IPS-15b (cell line): ENCODE measurements at regions not wholly inside any gene's neighbourhood (a gene's known extent, or its start where the extent isn't known, plus 50 kb on each side); places are given as distances from the start of the nearest gene placed in this dataset.
"Not testable (repeated sequence)": the region's sequence is repeated elsewhere in the genome, so short reads cannot be mapped to it uniquely, and the experiment has no call there.

ENCODE experiments used
- H3K27me3 ChIP-seq: one replicate; pipeline ENCODE4 v1.6.1; 2013; ENCODE audit warnings: low read length; ENCODE audit not compliant: control insufficient read depth, insufficient read depth
- H3K36me3 ChIP-seq: one replicate; pipeline ENCODE4 v1.6.1; 2013; ENCODE audit warnings: low read length; ENCODE audit not compliant: control insufficient read depth, insufficient read depth
- H3K4me1 ChIP-seq: one replicate; pipeline ENCODE4 v1.6.1; 2013; ENCODE audit warnings: mild to moderate bottlenecking, low read length; ENCODE audit not compliant: control insufficient read depth, insufficient read depth
- H3K4me3 ChIP-seq: one replicate; pipeline ENCODE4 v1.5.1; 2013; ENCODE audit warnings: low read depth, low read length
- H3K9ac ChIP-seq: one replicate; pipeline ENCODE4 v1.6.1; 2013; ENCODE audit warnings: low read depth, mild to moderate bottlenecking, low read length
- H3K9me3 ChIP-seq: one replicate; pipeline ENCODE4 v1.6.1; 2013; ENCODE audit warnings: mild to moderate bottlenecking, low read length; ENCODE audit not compliant: control insufficient read depth, insufficient read depth

- no peaks in the 10 kb centered on the region for H3K4me1 ChIP-seq
- no peaks in the 10 kb centered on the region for H3K9me3 ChIP-seq
- H3K36me3 ChIP-seq = no peaks in the 10 kb centered on the region
- no peak overlapping the region for H3K4me3 ChIP-seq
- no peak overlapping the region for H3K9ac ChIP-seq
- no peaks in the 10 kb centered on the region for H3K27me3 ChIP-seq
These were observed 70.7 kb downstream of the XCL2 start for GRCh38 chr1:168473126-168473525.

GRCh38 chr1:168472223-168472622 is 71.6 kb downstream of the XCL2 start:
- H3K9ac ChIP-seq = no peak overlapping the region
- no peaks in the 10 kb centered on the region for H3K9me3 ChIP-seq
- H3K36me3 ChIP-seq = no peaks in the 10 kb centered on the region
- no peaks in the 10 kb centered on the region for H3K4me1 ChIP-seq
- H3K4me3 ChIP-seq = no peak overlapping the region
- no peaks in the 10 kb centered on the region for H3K27me3 ChIP-seq

- Histone ChIP-seq H3K4me1 (no peaks in the 10 kb centered on the region), H3K9me3 (no peaks in the 10 kb centered on the region), H3K27me3 (no peaks in the 10 kb centered on the region), H3K4me3 (no peak overlapping the region), H3K9ac (no peak overlapping the region), H3K36me3 (no peaks in the 10 kb centered on the region)
These were observed 72.8 kb downstream of the XCL2 start for GRCh38 chr1:168470901-168471431.

GRCh38 chr1:168469690-168470089 is 74.1 kb downstream of the XCL2 start:
- Histone ChIP-seq H3K9ac (no peak overlapping the region), H3K27me3 (no peaks in the 10 kb centered on the region), H3K9me3 (no peaks in the 10 kb centered on the region), H3K36me3 (no peaks in the 10 kb centered on the region), H3K4me1 (no peaks in the 10 kb centered on the region), H3K4me3 (no peak overlapping the region)

DNA sequence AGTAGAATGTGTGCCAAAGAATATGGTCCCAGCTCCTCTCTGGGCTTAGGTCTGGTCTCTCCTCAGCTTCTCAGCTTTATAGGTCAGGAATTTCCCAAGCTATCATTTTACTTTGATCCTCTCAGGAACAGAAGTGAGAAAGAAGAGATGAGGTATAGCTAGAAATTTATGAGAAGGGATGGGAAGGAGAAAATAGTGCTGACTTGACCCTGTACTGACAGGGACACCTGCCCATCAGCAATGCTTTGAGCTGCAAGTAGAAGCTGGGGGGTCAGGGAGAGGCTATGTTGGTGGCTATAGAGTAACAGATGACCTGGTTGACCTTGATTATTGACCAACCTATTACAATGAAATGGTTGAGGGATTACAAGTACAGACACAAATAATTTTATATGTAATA is 75.0 kb downstream of the XCL2 start:
- H3K36me3 ChIP-seq = no peaks in the 10 kb centered on the region
- no peak overlapping the region for H3K9ac ChIP-seq
- no peaks in the 10 kb centered on the region for H3K4me1 ChIP-seq
- H3K4me3 ChIP-seq = no peak overlapping the region
- no peaks in the 10 kb centered on the region for H3K9me3 ChIP-seq
- H3K27me3 ChIP-seq = no peaks in the 10 kb centered on the region

- Histone ChIP-seq H3K9ac (no peak overlapping the region), H3K4me1 (no peaks in the 10 kb centered on the region), H3K9me3 (no peaks in the 10 kb centered on the region), H3K36me3 (no peaks in the 10 kb centered on the region), H3K27me3 (no peaks in the 10 kb centered on the region), H3K4me3 (no peak overlapping the region)
These were observed 75.6 kb downstream of the XCL2 start for GRCh38 chr1:168468042-168468809.

GRCh38 chr1:168467452-168467851 is 76.3 kb downstream of the XCL2 start:
- Histone ChIP-seq H3K36me3 (no peaks in the 10 kb centered on the region), H3K9ac (no peak overlapping the region), H3K4me3 (no peak overlapping the region), H3K4me1 (no peaks in the 10 kb centered on the region), H3K27me3 (no peaks in the 10 kb centered on the region), H3K9me3 (no peaks in the 10 kb centered on the region)

DNA sequence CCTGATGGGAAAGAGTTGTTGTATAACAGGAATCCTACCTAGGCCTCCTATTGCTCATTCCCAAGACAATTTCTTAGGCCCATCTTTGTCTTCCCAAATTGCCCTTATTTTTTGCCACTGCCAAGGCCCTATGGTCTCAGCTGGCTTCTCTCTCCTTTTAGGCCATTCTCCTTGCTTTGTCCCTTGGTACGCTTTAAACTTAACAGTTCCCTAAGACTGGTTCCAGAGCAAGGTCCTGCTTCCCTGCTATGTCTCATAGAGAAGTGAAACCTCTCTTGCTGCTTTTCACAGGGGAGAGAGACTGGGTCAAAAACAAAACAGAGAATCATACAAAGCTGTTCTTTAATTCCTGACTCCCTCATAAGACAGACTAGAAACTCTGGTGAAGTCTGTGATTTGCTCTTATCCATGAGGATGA is 77.1 kb downstream of the XCL2 start:
- Histone ChIP-seq H3K27me3 (no peaks in the 10 kb centered on the region), H3K4me3 (no peak overlapping the region), H3K9me3 (no peaks in the 10 kb centered on the region), H3K4me1 (no peaks in the 10 kb centered on the region), H3K9ac (no peak overlapping the region), H3K36me3 (no peaks in the 10 kb centered on the region)

DNA sequence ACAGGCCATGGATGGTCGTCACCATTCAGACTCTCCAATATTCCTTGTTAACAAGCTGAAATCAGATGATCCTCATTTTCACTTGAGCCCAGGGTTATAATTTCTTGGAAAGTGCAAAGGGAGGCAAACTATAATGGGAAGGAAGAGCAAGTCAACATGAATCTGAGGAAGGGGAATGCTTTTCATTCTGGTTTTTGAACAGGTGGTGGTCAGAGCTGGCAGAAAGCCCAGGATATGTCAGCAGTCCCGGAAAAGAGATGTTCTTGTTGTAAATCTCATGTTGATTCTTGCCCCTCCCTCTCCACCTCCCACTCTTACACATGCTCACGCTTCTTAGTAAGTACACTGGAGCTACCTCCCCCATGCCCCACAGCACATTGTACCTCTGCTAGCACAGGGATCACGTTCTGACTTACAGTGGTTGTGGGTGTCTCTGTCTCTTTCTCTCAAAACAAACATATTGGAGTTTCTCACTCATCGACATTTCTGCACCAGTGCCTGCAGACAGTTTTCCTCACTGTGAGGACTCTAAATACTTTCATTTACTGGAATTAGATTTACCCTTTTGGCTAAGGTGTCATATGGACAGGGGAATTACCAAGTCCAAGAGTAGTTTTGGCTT is 77.6 kb downstream of the XCL2 start:
- Histone ChIP-seq H3K27me3 (no peaks in the 10 kb centered on the region), H3K4me1 (no peaks in the 10 kb centered on the region), H3K9me3 (no peaks in the 10 kb centered on the region), H3K4me3 (no peak overlapping the region), H3K9ac (no peak overlapping the region), H3K36me3 (no peaks in the 10 kb centered on the region)

GRCh38 chr1:168461108-168461507 is 82.7 kb downstream of the XCL2 start:
- H3K4me3 ChIP-seq, H3K36me3 ChIP-seq, H3K4me1 ChIP-seq, H3K27me3 ChIP-seq, H3K9ac ChIP-seq, H3K9me3 ChIP-seq: not testable (repeated sequence)

DNA sequence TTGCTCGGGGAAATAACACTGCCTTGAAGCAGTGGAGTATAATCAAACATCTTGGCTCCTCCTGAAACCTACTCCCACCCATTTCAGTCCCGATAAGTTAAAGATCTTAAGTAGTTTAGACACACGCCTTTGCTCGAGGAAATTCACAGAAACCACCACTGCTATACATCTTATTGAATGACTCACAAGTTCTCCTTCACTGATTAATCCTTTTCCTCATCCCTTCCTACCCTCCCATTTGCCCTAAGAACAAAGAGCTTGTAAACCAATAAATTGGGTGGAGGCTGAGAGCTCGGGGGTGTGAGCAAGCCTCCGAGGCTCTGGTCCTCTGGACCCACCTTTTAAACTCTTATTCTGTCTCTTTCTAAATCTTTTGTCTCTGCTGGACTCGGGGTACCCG is 86.5 kb downstream of the XCL2 start:
- not testable (repeated sequence) for H3K4me3 ChIP-seq, H3K27me3 ChIP-seq, H3K9me3 ChIP-seq, H3K36me3 ChIP-seq, H3K9ac ChIP-seq, H3K4me1 ChIP-seq

DNA sequence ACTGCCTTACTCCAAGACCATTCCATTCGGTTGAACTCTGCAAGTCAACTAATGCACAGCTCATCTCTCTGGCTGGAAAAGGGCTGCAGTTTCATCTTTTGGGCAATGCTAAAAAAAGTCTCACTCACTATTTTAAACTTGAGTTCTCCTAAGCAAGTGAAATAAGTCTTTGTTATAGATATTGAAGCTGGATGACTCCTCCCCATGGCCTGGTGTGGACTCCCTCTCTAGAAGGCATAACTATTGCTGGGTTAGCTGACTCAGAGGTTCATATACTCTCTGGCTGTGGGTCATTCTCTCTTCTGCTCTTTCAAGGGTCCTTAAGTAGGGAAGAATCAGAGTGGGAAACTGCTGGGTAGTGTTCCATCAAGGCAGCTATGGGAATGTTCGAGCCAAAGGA is 88.0 kb downstream of the XCL2 start:
- no peaks in the 10 kb centered on the region for H3K9me3 ChIP-seq
- no peaks in the 10 kb centered on the region for H3K27me3 ChIP-seq
- H3K4me3 ChIP-seq = no peak overlapping the region
- H3K36me3 ChIP-seq = no peaks in the 10 kb centered on the region
- H3K4me1 ChIP-seq = no peaks in the 10 kb centered on the region
- H3K9ac ChIP-seq = no peak overlapping the region
